SK-N-SH (cell line): ENCODE measurements at regions not wholly inside any gene's neighbourhood (a gene's known extent, or its start where the extent isn't known, plus 50 kb on each side); places are given as distances from the start of the nearest gene placed in this dataset.

Source experiments
- CTCF ChIP-seq: fragments of 200-600 bp; sonication (generic); IDR thresholded peaks from 2 replicates; pipeline ENCODE4 v1.6.1; 2017; ENCODE audit warnings: antibody characterized with exemption, mild to moderate bottlenecking, moderate library complexity
- EP300 ChIP-seq, 2 experiments: IDR thresholded peaks; 2 replicates each; pipeline versions ENCODE4 v1.4.0 to v1.6.1; 2012; ENCODE audit warnings: borderline replicate concordance in 1 of 2, low read depth in 1 of 2, low read length in 1 of 2
- GABPA ChIP-seq: IDR thresholded peaks from 2 replicates; pipeline ENCODE4 v1.4.0; 2012; ENCODE audit warnings: low read depth, mild to moderate bottlenecking
- POLR2AphosphoS5 ChIP-seq: IDR thresholded peaks from 2 replicates; pipeline ENCODE4 v1.6.1; 2012; ENCODE audit warnings: low read depth, low read length
- RAD21 ChIP-seq: IDR thresholded peaks from 2 replicates; pipeline ENCODE4 v1.6.1; 2012; ENCODE audit warnings: mild to moderate bottlenecking, low read length
- RCOR1 ChIP-seq: fragments of 150-350 bp; IDR thresholded peaks from 2 replicates; pipeline ENCODE4 v1.6.1; 2017; ENCODE audit warnings: antibody characterized with exemption, low read length
- REST ChIP-seq: IDR thresholded peaks from 2 replicates; pipeline ENCODE4 v1.6.1; 2012; ENCODE audit warnings: mild to moderate bottlenecking, low read depth, low read length, moderate library complexity
- SIN3A ChIP-seq: IDR thresholded peaks from 2 replicates; pipeline ENCODE4 v1.6.1; 2012; ENCODE audit warnings: low read depth, mild to moderate bottlenecking, low read length, moderate library complexity, borderline replicate concordance
- USF2 ChIP-seq: fragments of 150-350 bp; IDR thresholded peaks from 2 replicates; pipeline ENCODE4 v1.6.1; 2017; ENCODE audit warnings: antibody characterized with exemption, low read length, low read depth, borderline replicate concordance
- YY1 ChIP-seq: IDR thresholded peaks from 2 replicates; pipeline ENCODE4 v1.4.0; 2012; ENCODE audit warnings: low read depth, mild to moderate bottlenecking

GRCh38 chr20:58107533-58107932 lies 120.9 kb downstream of the ANKRD60 start:
- TF ChIP-seq GABPA (no peak), CTCF (no peak), EP300 (IDR thresholded peaks at IDR 0.05; ENCODE audit: borderline replicate concordance in 1 of 2, low read depth in 1 of 2, low read length in 1 of 2) (no peak), POLR2AphosphoS5 (no peak), SIN3A (no peak), YY1 (no peak), RAD21 (no peak), REST (no peak), USF2 (no peak), RCOR1 (no peak)
